NCI-H2227 treated with DMSO at 0.1 percent for 48 hours (cell line): ENCODE measurements at regions not wholly inside any gene's neighbourhood (a gene's known extent, or its start where the extent isn't known, plus 50 kb on each side); places are given as distances from the start of the nearest gene placed in this dataset.

Experiments used
- DNase-seq: peaks from one replicate; lab custom pipeline; 2025; lab: John Stamatoyannopoulos, UW

- DNase-seq, result no peak
Measured at GRCh38 chr13:22061806-22062391, 391.0 kb downstream of the FGF9 start.

- DNase-seq, result no peak
Measured at GRCh38 chr13:22062478-22063205, 391.8 kb downstream of the FGF9 start.

- no peak for DNase-seq
Measured at GRCh38 chr13:22063416-22064124, 392.7 kb downstream of the FGF9 start.

- DNase-seq, result no peak
Measured at GRCh38 chr13:22064854-22065620, 394.2 kb downstream of the FGF9 start.

- no peak for DNase-seq
Measured at GRCh38 chr13:22073718-22074117, 402.8 kb downstream of the FGF9 start.

GRCh38 chr13:22074403-22074802 lies 403.5 kb downstream of the FGF9 start:
- DNase-seq, result no peak

GRCh38 chr13:22076658-22077057 lies 405.8 kb downstream of the FGF9 start:
- no peak for DNase-seq

GRCh38 chr13:22077205-22077683 lies 406.4 kb downstream of the FGF9 start:
- DNase-seq, result no peak

GRCh38 chr13:22077764-22078163 lies 406.9 kb downstream of the FGF9 start:
- DNase-seq, result no peak

GRCh38 chr13:22079961-22080360 lies 409.1 kb downstream of the FGF9 start:
- DNase-seq, result no peak

- DNase-seq, result no peak
Measured at GRCh38 chr13:22080832-22081231, 410.0 kb downstream of the FGF9 start.

GRCh38 chr13:22081430-22081829 lies 410.6 kb downstream of the FGF9 start:
- DNase-seq, result no peak

- DNase-seq, result no peak
Measured at GRCh38 chr13:22082030-22082429, 411.2 kb downstream of the FGF9 start.

GRCh38 chr13:22082437-22083100 lies 411.7 kb downstream of the FGF9 start:
- no peak for DNase-seq

GRCh38 chr13:22085001-22085400 lies 414.1 kb downstream of the FGF9 start:
- no peak for DNase-seq

- no peak for DNase-seq
Measured at GRCh38 chr13:22086597-22087330, 415.9 kb downstream of the FGF9 start.

GRCh38 chr13:22090106-22090505 lies 419.2 kb downstream of the FGF9 start:
- DNase-seq, result no peak

- no peak for DNase-seq
Measured at GRCh38 chr13:22091222-22091970, 420.5 kb downstream of the FGF9 start.

GRCh38 chr13:22091971-22092300 lies 421.1 kb downstream of the FGF9 start:
- no peak for DNase-seq

- no peak for DNase-seq
Measured at GRCh38 chr13:22092791-22093560, 422.1 kb downstream of the FGF9 start.
